Stimulated activated CD4-positive, alpha-beta T cell treated with anti-CD3 and anti-CD28 coated beads, Interleukin-2, amount 100 ng/mL, for 24 hours (primary cell): ENCODE measurements at regions not wholly inside any gene's neighbourhood (a gene's known extent, or its start where the extent isn't known, plus 50 kb on each side); places are given as distances from the start of the nearest gene placed in this dataset.
"Not testable (repeated sequence)": the region's sequence is repeated elsewhere in the genome, so short reads cannot be mapped to it uniquely, and the experiment has no call there.

ENCODE experiments used
- DNase-seq, 2 donors: peaks; one replicate each; pipeline ENCODE4 v3.0.0-alpha.2; 2020

- no peak for DNase-seq
Observed at GRCh38 chr2:57044931-57045635, 861.3 kb downstream of the CCDC85A start.

GRCh38 chr2:57049273-57049672, 865.5 kb downstream of the CCDC85A start:
- no peak for DNase-seq

- DNase-seq: no peak
Observed at GRCh38 chr2:57050007-57050406, 866.2 kb downstream of the CCDC85A start.

GRCh38 chr2:57066301-57066700, 882.5 kb downstream of the CCDC85A start:
- DNase-seq: not testable (repeated sequence)

- no peak for DNase-seq
Observed at GRCh38 chr2:57075226-57075625, 891.4 kb downstream of the CCDC85A start.

- DNase-seq: no peak
Observed at GRCh38 chr2:57080035-57080434, 896.2 kb downstream of the CCDC85A start.

- no peak for DNase-seq
Observed at GRCh38 chr2:57084697-57085281, 901.0 kb downstream of the CCDC85A start.

GRCh38 chr2:57093020-57093419, 909.2 kb downstream of the CCDC85A start:
- DNase-seq: no peak

- no peak for DNase-seq
Observed at GRCh38 chr2:57097855-57098254, 914.1 kb downstream of the CCDC85A start.

GRCh38 chr2:57100436-57100835, 916.6 kb downstream of the CCDC85A start:
- DNase-seq: no peak

GRCh38 chr2:57105694-57106093, 921.9 kb downstream of the CCDC85A start:
- DNase-seq: no peak

- no peak for DNase-seq
Observed at GRCh38 chr2:57107353-57107752, 923.6 kb downstream of the CCDC85A start.

GRCh38 chr2:57111531-57111930, 927.7 kb downstream of the CCDC85A start:
- DNase-seq: no peak

- DNase-seq: no peak
Observed at GRCh38 chr2:57119141-57119540, 927.5 kb upstream of the VRK2 start.

GRCh38 chr2:57126410-57126809, 920.2 kb upstream of the VRK2 start:
- no peak for DNase-seq

- no peak for DNase-seq
Observed at GRCh38 chr2:57139179-57139578, 907.4 kb upstream of the VRK2 start.

- no peak for DNase-seq
Observed at GRCh38 chr2:57141269-57141668, 905.3 kb upstream of the VRK2 start.

- DNase-seq: no peak
Observed at GRCh38 chr2:57146951-57147350, 899.7 kb upstream of the VRK2 start.

- no peak for DNase-seq
Observed at GRCh38 chr2:57156231-57156924, 890.2 kb upstream of the VRK2 start.

GRCh38 chr2:57160976-57161375, 885.6 kb upstream of the VRK2 start:
- no peak for DNase-seq

- DNase-seq: no peak
Observed at GRCh38 chr2:57177176-57177575, 869.4 kb upstream of the VRK2 start.

GRCh38 chr2:57180042-57180567, 866.5 kb upstream of the VRK2 start:
- no peak for DNase-seq

GRCh38 chr2:57180678-57181077, 865.9 kb upstream of the VRK2 start:
- no peak for DNase-seq
